ENCODE measurements at regions not wholly inside any gene's neighbourhood (a gene's known extent, or its start where the extent isn't known, plus 50 kb on each side); places are given as distances from the start of the nearest gene placed in this dataset.

DNA sequence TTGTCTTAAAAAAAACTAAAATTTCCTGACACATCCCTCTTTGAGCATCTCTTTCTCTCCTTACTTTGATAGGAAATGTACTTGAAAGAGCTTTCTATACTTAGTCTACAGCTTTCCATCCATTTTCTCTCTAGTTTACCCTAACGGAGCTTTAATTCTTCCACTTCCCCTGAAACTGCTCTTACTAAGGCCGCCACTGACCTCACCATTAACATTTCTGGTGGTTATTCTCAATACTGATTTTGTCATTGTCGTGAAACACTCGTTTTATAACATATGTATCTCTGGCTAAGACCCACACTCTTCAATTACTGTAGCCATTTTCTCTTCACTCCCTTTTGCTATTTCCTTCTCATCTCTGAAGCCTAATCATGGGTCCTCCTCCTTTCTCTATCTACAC, 262.0 kb upstream of the FERD3L start:
- Histone ChIP-seq H3K27ac (ENCODE audit: low read length) (no peak overlapping the region), H3K27me3 (ENCODE audit: control insufficient read depth, insufficient read depth) (no peaks in the 10 kb centered on the region), H3K4me1 (ENCODE audit: control insufficient read depth, insufficient read depth, low read length) (no peaks in the 10 kb centered on the region), H3K4me3 (ENCODE audit: low read length) (no peak overlapping the region), H3K9me3 (ENCODE audit: control insufficient read depth, low read length) (no peaks in the 10 kb centered on the region)
- intact Hi-C loops (cut with DNase I), result no loop called here
- ATAC-seq (no peak), DNase-seq (no peak)
- 83% methylated on average over 4 of the region's 4 CpGs for WGBS

DNA sequence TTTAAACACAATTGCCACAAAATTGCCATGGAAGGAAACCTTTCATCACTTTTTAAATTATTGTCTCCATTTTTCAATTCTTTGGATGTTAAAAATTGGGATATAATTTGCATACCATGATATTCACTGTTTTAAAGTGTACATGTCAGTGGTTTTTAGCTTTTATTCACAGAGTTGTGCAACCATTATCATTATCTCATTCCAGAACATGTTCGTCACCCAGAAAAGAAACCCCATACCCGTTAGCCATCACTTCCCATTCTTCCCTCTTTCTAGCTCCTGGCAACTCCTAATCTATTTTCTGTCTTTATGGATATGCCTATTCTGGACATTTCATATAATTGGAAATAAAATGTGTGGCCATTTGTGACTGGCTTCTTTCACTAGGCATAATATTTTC, 260.3 kb upstream of the FERD3L start:
- intact Hi-C loops (cut with DNase I), result no loop called here
- Histone ChIP-seq H3K4me3 (ENCODE audit: low read length) (no peak overlapping the region), H3K9me3 (ENCODE audit: control insufficient read depth, low read length) (no peaks in the 10 kb centered on the region), H3K4me1 (ENCODE audit: control insufficient read depth, insufficient read depth, low read length) (no peaks in the 10 kb centered on the region), H3K27ac (ENCODE audit: low read length) (no peak overlapping the region), H3K27me3 (ENCODE audit: control insufficient read depth, insufficient read depth) (no peaks in the 10 kb centered on the region)
- ATAC-seq (peak in 1 of 2 donors; percentile 45), DNase-seq (no peak)
- WGBS, result 43% methylated on average over 2 of the region's 2 CpGs

DNA sequence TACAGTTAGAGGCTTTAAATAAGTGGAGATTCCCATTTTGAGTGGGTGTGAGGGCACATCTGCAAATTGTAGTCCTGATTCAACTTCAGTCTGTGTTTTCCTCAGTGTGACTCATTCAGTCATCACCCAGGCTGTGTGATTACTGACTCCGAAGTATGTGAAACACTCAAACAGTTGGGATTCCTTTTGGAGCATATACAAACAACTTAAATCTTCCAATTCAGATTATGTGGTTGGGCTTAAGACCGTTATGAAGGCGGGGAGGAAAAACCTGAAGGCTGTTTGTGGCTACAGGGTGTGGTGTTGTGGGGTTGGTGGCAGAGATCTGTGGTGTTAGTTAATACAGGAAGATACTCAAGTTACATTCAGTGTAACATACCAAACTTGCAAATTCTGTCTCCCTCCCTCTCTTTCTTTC, 259.7 kb upstream of the FERD3L start:
- Histone ChIP-seq H3K4me3 (ENCODE audit: low read length) (no peak overlapping the region), H3K4me1 (ENCODE audit: control insufficient read depth, insufficient read depth, low read length) (no peaks in the 10 kb centered on the region), H3K27me3 (ENCODE audit: control insufficient read depth, insufficient read depth) (no peaks in the 10 kb centered on the region), H3K9me3 (ENCODE audit: control insufficient read depth, low read length) (no peaks in the 10 kb centered on the region), H3K27ac (ENCODE audit: low read length) (no peak overlapping the region)
- intact Hi-C loops (cut with DNase I), result no loop called here
- 18% methylated on average over 3 of the region's 3 CpGs for WGBS
- DNase-seq (peak in 1 of 3 donors; percentile 31), ATAC-seq (peak; percentile 41 to 61)

DNA sequence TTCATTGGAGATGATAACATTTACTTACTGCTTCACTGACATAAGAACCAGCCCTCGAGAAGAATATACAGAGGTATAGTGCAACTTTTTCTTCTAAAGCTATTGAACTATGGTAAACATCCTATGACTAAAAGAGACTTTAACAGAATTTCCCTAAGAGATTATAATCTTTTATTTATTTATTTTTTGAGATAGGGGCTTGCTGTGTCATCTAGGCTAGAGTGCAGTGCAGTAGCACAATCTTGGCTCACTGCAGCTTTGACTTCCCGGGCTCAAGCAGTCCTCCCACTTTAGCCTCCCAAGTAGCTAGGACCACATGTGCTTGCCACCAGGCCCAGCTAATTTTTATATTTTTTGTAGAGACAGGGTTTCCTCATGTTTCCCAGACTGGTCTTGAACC, 258.5 kb upstream of the FERD3L start:
- no peaks in the 10 kb centered on the region for H3K4me1 ChIP-seq (ENCODE audit: control insufficient read depth, insufficient read depth, low read length)
- ATAC-seq, result no peak
- WGBS, result 84% methylated on average over 2 of the region's 2 CpGs
- no peak overlapping the region for H3K4me3 ChIP-seq (ENCODE audit: low read length)
- no peaks in the 10 kb centered on the region for H3K27me3 ChIP-seq (ENCODE audit: control insufficient read depth, insufficient read depth)
- intact Hi-C loops (cut with DNase I), result no loop called here
- no peak for DNase-seq
- H3K27ac ChIP-seq (ENCODE audit: low read length), result no peak overlapping the region
- H3K9me3 ChIP-seq (ENCODE audit: control insufficient read depth, low read length), result no peaks in the 10 kb centered on the region

DNA sequence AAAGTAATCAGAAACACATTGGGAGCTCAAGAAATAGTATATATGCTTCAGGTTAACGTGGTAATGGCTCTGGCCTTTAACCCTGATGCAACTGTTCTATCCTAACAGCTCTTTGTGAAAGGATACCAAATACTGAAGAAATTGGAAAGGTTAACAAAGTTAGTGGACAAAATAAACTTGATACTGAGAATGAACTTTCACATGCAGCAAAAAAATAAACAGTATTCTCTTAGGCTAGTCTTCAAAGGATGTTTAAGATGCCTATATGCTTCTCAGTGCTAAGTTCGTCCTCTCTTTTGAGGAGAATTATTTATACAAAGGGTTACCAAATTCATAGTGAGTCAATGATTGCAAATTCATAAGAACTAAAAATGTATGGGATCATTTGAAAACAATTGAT, 256.2 kb upstream of the FERD3L start:
- Histone ChIP-seq H3K27me3 (ENCODE audit: control insufficient read depth, insufficient read depth) (no peaks in the 10 kb centered on the region), H3K4me3 (ENCODE audit: low read length) (no peak overlapping the region), H3K4me1 (ENCODE audit: control insufficient read depth, insufficient read depth, low read length) (no peaks in the 10 kb centered on the region), H3K27ac (ENCODE audit: low read length) (no peak overlapping the region), H3K9me3 (ENCODE audit: control insufficient read depth, low read length) (no peaks in the 10 kb centered on the region)
- no peak for ATAC-seq
- DNase-seq, result no peak
- WGBS, result 77% methylated on average over 2 of the region's 2 CpGs
- intact Hi-C loops (cut with DNase I), result no loop called here

DNA sequence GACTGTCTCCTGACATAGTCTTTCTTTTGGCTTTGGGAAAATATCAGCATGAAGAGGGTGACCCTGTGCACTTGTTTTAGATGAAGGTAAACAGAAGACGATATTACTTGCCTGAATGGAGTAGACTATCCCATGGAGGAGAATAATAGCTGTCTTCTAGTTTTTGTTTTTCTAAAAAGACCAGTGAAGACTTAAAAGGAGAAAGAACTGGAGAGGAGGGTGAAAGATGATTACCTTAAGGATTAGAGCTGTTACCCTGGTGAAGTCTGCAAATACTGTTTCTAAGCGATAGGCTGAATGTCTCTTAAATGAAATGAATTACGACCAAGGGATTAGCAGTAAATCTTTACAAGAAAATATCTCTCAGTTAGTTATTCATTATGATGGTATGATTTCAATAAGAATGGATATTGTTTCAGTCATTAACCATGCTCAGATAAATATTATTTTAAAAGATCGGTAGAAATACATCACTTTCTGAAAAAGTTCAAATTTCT, 255.6 kb upstream of the FERD3L start:
- Histone ChIP-seq H3K27me3 (ENCODE audit: control insufficient read depth, insufficient read depth) (no peaks in the 10 kb centered on the region), H3K4me1 (ENCODE audit: control insufficient read depth, insufficient read depth, low read length) (no peaks in the 10 kb centered on the region), H3K4me3 (ENCODE audit: low read length) (no peak overlapping the region), H3K9me3 (ENCODE audit: control insufficient read depth, low read length) (no peaks in the 10 kb centered on the region), H3K27ac (ENCODE audit: low read length) (no peak overlapping the region)
- no peak for DNase-seq
- ATAC-seq, result no peak
- 86% methylated on average over 4 of the region's 4 CpGs for WGBS
- intact Hi-C loops (cut with DNase I), result no loop called here

DNA sequence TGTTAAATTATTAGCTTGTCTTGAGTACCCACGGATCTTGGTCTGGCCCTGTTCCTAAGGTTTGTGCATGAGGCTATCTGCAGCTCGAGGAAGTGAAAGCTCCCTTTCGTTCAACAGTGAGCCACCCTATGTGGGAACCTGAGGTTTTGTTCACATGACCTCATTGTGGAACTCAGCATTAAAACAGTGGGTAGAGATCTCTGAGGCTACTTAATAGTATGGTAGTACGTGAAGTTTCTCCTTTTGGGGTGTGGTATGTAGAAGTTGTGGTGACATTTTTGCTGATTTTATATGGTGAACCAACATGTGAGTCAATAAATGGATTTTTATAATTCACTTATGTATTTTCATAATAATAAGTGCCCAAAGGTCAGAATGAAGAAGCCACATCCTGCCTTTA, 252.7 kb upstream of the FERD3L start:
- DNase-seq (no peak), ATAC-seq (no peak)
- Histone ChIP-seq H3K9me3 (ENCODE audit: control insufficient read depth, low read length) (no peaks in the 10 kb centered on the region), H3K4me3 (ENCODE audit: low read length) (no peak overlapping the region), H3K27ac (ENCODE audit: low read length) (no peak overlapping the region), H3K4me1 (ENCODE audit: control insufficient read depth, insufficient read depth, low read length) (no peaks in the 10 kb centered on the region), H3K27me3 (ENCODE audit: control insufficient read depth, insufficient read depth) (no peaks in the 10 kb centered on the region)
- WGBS, result 62% methylated on average over 4 of the region's 4 CpGs
- intact Hi-C loops (cut with DNase I), result no loop called here

DNA sequence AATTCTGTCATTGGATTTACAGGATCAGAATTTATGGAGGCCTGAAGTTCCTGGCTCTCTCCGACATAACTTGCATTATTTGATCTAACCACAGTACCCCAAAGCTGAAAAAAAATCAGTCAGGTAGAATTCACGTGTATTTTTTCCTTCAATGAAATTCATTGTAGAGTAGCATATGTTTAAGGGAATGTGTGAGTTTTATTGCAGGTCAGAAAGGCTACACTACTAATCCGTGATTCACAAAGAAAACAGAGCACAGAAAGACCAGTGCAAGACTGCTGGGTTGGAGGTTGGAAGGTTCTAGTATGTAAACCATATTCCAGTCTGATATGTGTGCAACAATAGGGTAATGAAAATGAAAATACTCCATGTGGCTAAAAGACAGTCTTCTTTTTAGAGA, 247.0 kb upstream of the FERD3L start:
- ATAC-seq, result no peak
- no peak for DNase-seq
- H3K4me1 ChIP-seq (ENCODE audit: control insufficient read depth, insufficient read depth, low read length), result no peaks in the 10 kb centered on the region
- no peaks in the 10 kb centered on the region for H3K9me3 ChIP-seq (ENCODE audit: control insufficient read depth, low read length)
- WGBS, result 73% methylated on average over 3 of the region's 3 CpGs
- no peaks in the 10 kb centered on the region for H3K27me3 ChIP-seq (ENCODE audit: control insufficient read depth, insufficient read depth)
- intact Hi-C loops (cut with DNase I), result no loop called here
- no peak overlapping the region for H3K27ac ChIP-seq (ENCODE audit: low read length)
- no peak overlapping the region for H3K4me3 ChIP-seq (ENCODE audit: low read length)

DNA sequence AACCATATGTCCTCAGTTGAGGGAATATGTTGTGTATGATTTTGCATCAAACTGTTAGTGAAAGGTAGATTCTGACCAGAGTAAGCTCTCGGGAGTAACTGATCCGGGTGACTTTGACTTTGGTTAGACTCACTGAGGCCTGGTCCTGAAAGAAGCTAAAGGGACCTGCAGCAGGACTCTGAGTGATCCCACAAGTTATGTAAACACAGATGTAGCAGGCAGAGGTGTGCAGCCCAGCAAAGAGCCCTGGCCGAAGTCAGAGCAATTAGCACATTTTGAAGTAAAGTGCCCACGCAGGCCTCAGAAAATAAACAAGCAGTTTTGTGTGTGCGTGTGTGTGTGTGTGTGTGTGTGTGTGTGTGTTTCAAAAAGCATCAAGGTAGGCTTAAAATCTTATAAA, 245.6 kb upstream of the FERD3L start:
- ATAC-seq (no peak), DNase-seq (no peak)
- no peak overlapping the region for H3K27ac ChIP-seq (ENCODE audit: low read length)
- no peaks in the 10 kb centered on the region for H3K9me3 ChIP-seq (ENCODE audit: control insufficient read depth, low read length)
- intact Hi-C loops (cut with DNase I), result no loop called here
- no peaks in the 10 kb centered on the region for H3K4me1 ChIP-seq (ENCODE audit: control insufficient read depth, insufficient read depth, low read length)
- H3K27me3 ChIP-seq (ENCODE audit: control insufficient read depth, insufficient read depth), result no peaks in the 10 kb centered on the region
- no peak overlapping the region for H3K4me3 ChIP-seq (ENCODE audit: low read length)
- WGBS, result 63% methylated on average over 5 of the region's 5 CpGs

DNA sequence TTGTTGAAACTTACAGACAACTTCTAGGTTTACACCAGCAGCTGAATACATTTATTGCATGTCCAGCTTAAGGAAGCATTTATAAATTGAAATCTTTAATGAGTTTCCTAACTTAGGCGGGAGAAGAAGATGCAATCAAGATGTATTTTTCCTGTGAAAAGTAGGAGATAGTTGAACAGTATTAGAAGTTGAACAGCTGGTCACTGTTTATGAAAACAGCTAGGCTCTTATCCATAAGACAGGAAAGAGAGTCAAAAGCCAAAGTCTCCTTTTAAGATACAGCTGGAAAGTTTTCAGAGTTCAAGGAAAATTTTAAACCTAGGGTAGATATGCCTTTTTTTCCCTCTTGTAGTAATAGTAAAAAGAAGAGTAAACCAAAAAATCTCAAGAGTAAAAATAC, 236.1 kb upstream of the FERD3L start:
- WGBS, result 46% methylated on average over 1 of the region's 1 CpG
- DNase-seq (no peak), ATAC-seq (no peak)
- H3K4me3 ChIP-seq (ENCODE audit: low read length), result no peak overlapping the region
- H3K9me3 ChIP-seq (ENCODE audit: control insufficient read depth, low read length), result no peaks in the 10 kb centered on the region
- H3K27ac ChIP-seq (ENCODE audit: low read length), result no peak overlapping the region
- no peaks in the 10 kb centered on the region for H3K27me3 ChIP-seq (ENCODE audit: control insufficient read depth, insufficient read depth)
- intact Hi-C loops (cut with DNase I), result no loop called here
- H3K4me1 ChIP-seq (ENCODE audit: control insufficient read depth, insufficient read depth, low read length), result no peaks in the 10 kb centered on the region

DNA sequence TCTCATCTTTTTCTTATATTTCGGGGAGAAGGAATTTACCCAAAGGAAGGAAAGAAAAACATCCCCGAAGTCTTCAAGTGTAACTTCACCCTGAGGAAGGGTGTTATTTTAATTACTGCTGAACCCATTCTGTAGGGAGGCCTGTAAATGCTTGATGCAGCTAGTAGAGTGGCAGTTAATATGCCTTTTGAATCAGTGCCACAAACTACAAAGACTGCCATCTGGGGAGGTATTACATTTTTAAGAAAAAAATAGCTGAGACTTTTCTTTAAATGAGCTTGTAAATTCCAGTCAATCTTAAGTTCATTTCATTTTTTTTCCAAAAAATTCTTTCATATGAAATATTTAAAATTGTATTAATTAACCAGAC, 233.1 kb upstream of the FERD3L start:
- WGBS, result 59% methylated on average over 2 of the region's 2 CpGs
- intact Hi-C loops (cut with DNase I), result no loop called here
- no peaks in the 10 kb centered on the region for H3K9me3 ChIP-seq (ENCODE audit: control insufficient read depth, low read length)
- no peak overlapping the region for H3K4me3 ChIP-seq (ENCODE audit: low read length)
- no peak overlapping the region for H3K27ac ChIP-seq (ENCODE audit: low read length)
- ATAC-seq, result no peak
- no peak for DNase-seq
- no peaks in the 10 kb centered on the region for H3K4me1 ChIP-seq (ENCODE audit: control insufficient read depth, insufficient read depth, low read length)
- no peaks in the 10 kb centered on the region for H3K27me3 ChIP-seq (ENCODE audit: control insufficient read depth, insufficient read depth)

DNA sequence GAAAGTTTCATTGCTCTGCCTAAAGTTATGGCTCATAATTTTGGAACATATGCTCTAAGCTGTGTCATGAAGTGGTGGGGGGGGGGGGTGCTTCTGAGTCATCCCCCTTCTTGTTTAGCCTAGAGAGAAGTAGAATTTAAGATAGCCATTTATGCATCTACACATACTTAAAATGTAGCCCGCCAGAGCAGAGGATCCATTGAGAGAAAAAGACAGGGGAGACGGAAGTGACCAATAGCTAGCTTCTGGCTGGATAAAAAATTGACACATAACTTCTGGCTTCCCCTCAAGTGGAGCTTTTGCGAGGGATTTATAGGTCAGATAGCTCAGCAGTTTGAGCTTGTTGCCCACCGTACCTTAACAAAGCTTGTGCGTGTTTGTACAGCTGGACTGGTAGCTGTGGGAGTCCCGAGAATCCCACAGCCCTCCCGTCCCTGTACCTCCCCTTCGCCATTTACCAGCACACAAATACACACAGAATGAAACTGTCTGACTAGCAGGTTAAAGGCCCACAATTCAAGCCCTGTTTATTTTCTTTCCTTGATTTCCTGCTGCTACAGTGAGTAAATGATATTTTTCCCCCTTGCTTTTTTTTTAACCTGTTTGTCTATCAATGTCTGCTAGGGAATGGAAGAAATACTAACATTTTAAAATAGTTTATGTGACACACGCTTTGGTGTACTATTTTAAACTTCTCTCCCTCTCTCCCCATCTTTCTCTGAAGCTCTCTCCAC, 232.6 kb upstream of the FERD3L start:
- Histone ChIP-seq H3K9me3 (ENCODE audit: control insufficient read depth, low read length) (no peaks in the 10 kb centered on the region), H3K4me3 (ENCODE audit: low read length) (no peak overlapping the region), H3K4me1 (ENCODE audit: control insufficient read depth, insufficient read depth, low read length) (no peaks in the 10 kb centered on the region), H3K27me3 (ENCODE audit: control insufficient read depth, insufficient read depth) (no peaks in the 10 kb centered on the region), H3K27ac (ENCODE audit: low read length) (no peak overlapping the region)
- WGBS, result 48% methylated on average over 9 of the region's 9 CpGs
- ATAC-seq (no peak), DNase-seq (no peak)
- intact Hi-C loops (cut with DNase I), result no loop called here
